HG02759 (cell line): ENCODE measurements at regions not wholly inside any gene's neighbourhood (a gene's known extent, or its start where the extent isn't known, plus 50 kb on each side); places are given as distances from the start of the nearest gene placed in this dataset.

Experiments used
- ATAC-seq: cut with Tn5 transposase; IDR thresholded peaks from one replicate; pipeline ENCODE4 v1.9.1; 2021; ENCODE audit warnings: mild to moderate bottlenecking, moderate library complexity; ENCODE audit not compliant: unreplicated experiment

DNA sequence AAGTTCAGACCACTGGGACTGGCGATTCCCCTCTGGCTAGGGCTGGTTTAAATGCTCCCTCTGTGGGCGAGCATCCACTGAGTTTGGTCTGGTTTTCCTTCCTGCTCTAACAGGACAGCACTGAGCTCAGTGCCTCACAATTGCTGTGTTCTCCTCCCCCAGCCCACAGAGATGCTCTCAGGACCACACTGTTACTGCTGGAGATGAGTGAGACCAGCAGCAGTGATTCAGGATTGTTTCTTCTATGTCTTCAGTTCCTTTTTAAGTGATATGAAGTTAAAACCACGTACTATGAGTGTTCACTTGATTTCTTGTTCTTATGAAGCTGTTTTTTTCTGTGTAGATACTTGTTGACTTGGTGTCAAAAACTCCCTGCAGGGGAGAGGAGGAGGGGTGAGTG, 180.4 kb upstream of the COL8A1 start:
- ATAC-seq: no peak

DNA sequence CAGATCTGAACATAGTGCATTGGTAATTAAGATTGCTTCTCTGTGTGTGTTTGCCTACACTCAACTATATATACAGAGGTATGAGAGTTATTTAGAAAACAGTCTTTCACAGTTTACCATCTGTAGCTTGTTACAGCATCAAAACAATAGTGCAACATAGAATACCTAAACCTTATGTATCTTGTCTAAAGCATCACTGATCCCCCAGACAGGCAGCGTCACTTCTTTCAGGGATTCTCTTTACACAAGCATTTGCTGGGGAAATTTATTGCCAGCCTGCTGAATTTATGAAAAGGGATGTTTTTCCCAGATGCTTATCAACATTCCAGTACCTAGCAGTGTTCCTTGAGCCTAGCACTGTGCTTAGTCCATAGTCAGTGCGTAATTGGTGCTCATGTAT, 195.8 kb upstream of the COL8A1 start:
- no peak for ATAC-seq

DNA sequence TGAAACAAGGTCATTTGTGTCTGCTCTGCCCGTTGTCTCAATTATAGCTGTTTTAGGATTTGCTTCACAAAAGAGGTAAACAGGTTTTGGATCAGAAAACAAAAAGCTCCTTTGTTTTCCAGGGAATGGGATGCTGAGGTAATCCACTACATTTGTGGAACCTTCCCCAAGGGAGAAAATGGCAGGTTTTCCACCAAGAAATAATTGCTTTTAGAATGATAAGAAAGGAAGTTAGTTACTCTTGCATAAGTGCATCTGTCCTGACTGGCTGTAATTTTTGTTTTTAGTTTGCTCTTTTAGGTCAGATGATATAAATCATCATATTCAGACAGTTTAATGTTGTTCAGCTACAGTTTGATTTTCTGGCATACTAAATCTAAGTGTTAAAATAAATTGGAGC, 198.5 kb upstream of the COL8A1 start:
- ATAC-seq: no peak

DNA sequence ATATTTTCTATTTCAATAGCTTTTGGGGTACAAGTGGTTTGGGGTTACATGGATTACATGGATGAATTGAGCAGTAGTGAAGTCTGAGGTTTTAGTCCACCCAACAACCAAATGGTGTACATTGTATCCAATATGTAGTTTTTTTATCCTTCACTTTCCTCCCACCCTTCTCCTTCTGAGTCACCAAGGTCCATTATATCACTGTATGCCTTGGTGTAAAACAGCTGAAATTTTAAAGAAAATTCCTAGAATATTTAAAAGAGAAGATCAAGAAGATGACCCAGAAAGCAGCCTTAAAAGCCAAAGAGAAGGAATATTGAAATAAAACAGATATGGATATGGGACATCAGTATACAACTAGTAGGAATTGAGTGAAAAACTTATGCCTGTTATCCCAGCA, 204.2 kb upstream of the COL8A1 start:
- ATAC-seq: no peak

DNA sequence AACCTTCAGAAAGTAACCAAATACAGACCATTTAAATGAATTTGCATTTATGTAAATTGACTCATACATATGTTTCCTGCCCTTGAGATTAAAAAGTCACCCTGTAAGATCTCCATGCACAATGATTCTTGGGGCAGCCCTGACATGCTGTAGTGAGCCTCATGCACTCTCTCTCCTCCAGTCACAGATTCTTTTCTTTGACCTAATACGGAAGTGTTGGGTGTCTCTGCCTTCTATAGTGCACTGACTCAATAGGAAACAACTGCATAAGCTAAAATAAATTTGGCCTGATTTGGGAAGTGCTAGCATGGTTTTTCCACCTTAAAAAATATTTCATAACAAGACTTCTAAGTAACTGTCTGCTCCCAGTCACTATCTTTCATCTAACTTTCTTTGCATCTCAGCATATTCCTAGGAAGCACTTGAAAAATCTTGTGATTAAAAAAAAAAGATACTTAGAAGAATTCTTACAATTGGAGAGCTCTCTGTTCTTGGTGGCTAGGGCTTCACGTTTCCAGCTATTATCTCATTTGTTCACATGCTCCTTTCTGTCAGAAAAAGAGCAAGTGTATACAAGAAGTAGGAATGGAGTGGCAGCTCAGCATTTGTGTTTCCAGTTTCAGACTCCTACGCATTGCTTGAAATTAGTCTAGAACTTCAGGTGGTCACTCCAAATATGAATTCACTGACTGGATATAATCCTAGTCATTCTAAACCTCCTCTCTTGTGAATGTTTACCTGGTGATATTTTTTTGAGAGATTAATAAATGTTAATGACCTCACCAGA, 207.9 kb upstream of the COL8A1 start:
- ATAC-seq: peak; percentile 67

DNA sequence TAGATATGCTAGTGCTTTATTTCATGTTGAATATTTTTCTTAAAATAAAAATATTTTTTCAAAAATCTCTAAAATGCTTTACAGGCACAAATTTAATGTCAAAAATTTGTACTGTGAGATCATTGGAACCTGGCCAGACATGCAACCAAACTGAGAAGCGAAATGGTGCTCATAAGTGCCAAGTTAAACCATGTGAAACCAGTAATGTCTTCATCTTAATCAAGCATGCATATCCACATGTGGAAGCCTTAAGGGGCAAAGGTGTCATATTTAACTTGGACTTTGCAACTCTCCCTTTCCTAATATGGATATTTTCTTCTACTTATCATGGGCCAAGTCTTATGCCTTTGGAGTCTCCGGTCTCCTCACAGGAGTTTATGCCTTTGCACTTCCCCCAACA, 208.9 kb upstream of the COL8A1 start:
- no peak for ATAC-seq

DNA sequence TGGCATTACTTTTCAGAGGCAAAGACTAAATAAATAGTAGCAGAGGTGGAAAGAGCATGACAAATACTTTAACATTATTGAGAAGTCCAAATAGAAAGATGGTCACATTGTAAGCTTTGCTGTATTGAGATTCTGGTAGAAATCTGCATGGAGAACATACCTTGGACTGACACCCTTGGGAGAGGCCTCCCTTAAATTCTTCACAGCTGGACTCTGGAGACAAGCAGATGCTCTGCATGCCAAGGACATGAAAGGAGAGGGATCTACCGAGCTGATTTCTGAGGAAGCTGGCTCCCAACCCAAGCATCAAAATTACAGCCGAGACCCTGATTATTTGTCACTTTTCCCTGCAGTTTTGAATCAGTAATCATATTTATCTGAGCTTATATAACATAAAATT, 212.5 kb upstream of the COL8A1 start:
- no peak for ATAC-seq

DNA sequence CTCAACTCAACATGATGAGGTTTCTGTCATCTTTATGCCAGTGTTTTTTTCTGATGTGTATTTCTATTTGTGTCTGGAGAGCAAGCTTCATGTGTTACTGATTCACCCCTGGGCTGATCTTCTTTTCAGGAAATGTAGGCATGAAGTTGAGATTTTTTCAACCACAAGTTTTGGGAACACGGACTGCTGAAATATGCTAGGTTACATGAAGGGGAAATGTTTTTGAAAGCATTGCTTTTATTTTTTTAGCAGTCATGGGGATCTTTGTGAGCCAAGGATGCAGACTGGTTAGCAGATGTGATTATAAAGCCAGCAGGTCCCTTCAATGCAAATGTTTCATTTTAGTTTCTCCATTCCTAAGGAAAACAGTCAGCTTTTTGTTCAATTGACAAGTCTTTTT, 219.3 kb upstream of the COL8A1 start:
- no peak for ATAC-seq

DNA sequence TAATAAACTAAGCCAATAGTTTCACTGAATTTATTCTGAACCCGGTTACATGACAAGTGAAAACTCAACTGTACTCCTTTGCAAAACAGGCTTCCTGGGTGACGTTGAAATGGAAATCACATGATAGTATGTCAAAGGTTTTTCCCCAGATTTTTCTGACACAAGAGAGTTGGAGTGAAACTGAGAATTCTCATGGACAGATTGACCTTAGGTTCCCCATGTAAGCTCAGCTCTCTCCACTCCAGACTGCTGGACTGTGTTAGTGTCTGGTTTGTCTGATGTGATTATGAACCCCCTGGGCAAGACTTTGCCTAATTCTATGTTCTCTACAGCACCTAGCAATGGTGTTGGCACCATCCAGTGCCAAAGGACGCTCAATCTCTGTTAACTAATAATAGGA, 219.7 kb upstream of the COL8A1 start:
- ATAC-seq: peak; percentile 76

DNA sequence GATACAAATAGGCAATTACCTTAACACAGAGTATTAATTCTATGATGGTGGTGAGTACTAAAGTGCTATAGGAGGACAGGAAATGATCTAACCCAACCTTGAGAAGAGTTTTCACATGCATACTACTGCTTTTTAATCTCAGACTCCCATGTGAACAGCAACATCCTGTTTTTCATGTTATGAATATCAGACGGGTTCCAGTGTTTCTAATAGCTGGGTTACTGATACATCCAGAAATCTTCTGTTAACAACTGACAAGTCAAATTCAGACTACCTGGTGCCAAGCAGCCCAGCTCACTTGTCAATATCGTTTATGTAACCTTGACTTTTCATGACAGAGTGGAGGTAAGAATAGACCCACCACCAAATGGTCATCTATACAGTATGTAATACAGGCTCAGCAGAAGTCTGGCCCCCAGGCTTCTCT, 220.2 kb upstream of the COL8A1 start:
- peak; percentile 62 for ATAC-seq

DNA sequence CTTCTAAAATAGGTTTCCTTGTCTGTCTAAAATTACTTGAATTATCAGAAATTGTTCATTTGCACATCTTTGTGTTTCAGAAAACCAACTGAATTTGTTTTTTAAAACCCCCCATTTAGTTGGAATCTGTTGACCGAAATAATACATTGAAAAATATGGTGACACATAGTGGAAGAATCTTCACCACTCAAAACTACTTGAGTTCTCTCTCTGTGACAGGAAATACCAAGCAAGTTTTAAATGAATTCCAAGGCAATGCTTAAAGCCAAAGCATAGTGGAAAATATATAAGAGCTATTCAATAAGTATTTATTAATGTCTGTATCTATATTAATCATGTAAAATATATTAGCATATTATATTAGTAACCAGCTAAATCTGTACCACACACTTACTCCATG, 224.9 kb upstream of the COL8A1 start:
- ATAC-seq: no peak

DNA sequence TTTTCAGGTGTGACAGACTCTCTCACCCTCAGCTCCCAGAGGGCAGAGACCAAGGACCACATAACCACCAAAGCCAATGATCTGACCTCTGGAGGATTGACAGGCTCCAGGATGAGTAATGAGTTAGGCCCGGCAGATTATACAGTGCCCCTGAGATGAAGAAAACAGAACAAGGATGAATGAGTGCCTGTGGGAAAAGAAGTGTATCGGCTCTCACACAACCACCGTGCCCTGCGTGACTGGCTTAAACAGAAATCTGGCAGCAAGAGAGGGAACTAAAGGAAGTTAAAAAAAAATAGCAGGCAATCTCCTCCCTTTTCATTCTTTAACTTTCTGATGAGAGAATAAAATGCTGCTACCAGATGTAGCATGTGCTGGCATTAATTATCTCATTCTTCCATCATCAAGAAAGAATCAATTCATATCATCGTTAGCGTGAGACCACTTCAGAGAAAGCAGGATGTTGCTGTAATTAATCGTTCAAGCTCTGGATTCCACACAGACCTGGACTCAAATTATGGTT, 227.5 kb upstream of the COL8A1 start:
- peak; percentile 82 for ATAC-seq

DNA sequence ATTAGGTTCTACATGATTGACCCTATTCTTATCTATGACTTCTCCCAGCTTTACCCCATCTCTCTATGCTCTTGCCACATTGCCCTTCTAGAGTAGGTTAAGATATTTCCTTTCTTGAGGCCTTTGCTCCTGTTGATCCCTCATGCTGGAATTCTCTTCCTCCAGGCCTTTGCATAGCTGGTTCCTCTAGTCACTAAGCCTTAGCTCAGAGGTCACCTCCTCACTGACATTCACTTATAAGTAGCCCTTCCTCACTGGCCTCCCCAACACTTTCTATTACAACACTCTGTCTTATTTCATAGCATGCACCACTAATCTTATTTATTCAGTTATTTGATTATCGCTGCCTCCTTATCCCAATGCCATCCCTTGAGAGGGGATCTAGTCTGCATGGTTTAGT, 228.4 kb upstream of the COL8A1 start:
- ATAC-seq: no peak

DNA sequence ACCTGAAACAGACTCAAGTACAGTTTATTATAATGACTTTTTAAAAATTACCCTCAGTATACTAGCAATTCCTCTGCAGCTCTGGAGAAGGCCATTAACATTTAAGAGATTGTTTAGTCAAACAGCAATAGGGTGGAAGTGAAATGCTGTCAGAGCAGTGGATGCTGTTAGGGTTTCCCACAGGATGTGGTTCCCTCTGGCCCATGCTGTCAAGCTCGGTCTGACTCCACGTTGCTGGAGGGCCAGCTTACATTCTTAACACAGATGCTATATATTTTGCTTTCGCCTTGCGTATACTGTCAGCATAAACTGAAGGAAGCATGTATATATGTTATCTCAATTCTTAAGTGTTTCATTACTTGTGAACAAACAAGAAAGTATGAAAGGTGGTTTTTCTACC, 231.1 kb upstream of the COL8A1 start:
- ATAC-seq: peak; percentile 39

DNA sequence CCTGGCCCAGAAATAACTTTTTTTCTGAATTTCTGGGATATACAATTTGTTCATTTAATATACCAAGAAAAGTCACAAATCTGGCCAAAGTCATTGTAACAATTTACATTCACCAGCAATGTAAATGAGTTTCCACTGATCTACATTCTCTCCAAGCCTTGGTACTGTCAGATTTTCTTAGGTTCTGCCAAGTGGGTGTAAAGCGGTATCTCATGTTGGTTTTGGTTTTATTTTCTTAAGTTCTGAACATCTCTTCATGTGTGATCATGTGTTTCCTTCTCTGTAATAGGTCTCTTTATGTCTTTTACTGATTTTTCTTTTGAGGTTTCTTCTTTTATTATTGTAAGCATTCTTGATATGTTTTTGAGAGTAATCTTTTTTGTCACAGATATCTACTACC, 235.6 kb upstream of the COL8A1 start:
- ATAC-seq: no peak

DNA sequence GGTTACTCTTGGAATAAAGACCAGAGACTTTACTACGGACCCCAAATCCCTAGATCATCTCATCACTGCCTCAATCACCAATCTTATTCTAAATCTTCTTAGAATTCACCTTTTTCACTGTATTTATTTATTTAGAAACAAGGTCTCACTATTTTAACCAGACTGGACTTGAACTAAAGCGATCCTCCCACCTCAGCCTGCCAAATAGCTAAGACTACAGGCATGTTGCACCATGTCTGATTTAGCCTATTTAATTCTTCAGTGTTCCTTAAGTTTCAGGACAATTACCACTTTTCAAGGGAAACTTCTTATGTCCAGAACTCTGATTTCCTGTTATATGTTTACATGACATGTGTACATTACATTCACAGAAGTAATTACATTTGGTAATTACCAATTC, 238.0 kb upstream of the COL8A1 start:
- ATAC-seq: no peak

DNA sequence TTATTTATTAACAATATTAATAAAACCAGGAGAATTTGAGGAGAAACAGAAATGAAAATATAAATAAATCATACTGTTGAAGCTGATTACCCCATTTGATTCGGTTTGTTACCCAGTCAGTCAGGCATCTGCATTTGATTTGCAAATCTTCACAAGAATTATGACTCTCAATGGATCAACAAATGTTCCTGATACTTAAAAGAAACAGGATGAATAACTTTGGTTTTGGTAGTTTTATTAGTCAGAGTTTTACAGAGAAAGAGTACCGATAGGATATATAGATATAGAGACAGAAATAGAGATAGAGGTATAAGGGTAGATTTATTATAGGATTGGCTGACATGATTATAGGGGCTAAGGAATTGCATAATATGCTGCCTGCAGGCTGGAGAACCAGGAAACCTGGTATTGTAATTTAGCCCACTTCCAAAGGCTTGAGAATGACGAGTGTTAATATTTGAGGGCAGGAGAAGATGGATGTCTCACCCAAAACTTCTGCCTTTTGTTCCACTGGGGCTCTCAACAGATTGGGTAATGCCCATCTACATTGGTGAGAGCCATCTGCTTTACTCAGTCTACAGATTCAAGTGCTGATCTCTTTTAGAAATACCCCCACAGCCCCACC, 241.6 kb upstream of the COL8A1 start:
- no peak for ATAC-seq

DNA sequence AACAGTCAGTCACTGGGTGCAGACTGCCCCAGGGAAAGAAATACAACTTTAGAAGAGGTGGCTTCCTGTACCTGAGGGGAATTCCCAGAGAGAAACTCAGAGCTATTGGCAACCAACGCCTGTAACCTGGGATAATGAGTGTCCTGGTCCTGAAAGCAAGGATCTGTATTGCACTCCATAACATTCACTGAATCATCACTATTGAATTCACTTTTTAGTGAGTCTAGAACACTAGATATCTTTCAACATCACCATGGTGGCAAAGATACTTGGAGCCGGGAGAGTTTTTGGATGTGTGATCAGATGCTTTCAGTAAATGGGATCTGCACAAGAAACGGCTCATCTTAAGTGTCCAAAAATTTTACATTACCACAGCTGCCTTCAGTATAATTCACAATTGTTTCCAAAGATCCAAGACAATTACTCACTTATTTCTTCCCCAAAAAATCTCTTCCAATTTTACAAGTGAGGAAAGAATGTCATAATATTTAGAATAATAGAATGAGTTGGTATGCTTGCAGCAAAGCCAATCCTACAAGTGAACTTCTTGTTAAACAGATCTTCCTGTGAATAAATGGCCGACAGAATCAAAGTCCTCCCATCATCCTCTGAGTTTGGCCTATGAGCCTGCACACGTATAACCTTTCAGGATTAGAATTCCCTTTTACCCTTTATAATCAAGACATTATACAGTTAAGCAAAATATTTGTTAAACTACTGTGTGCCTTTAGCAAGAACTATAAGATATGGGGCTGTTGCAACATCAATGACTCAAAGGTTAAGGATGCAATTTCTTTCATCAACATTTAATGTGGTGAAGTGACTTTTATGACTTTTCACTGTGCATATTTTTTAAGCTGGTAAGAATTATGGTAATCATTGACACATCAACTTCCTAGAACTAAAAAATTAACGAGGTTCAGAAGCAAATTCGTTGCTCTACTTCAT, 243.3 kb upstream of the COL8A1 start:
- ATAC-seq: no peak

DNA sequence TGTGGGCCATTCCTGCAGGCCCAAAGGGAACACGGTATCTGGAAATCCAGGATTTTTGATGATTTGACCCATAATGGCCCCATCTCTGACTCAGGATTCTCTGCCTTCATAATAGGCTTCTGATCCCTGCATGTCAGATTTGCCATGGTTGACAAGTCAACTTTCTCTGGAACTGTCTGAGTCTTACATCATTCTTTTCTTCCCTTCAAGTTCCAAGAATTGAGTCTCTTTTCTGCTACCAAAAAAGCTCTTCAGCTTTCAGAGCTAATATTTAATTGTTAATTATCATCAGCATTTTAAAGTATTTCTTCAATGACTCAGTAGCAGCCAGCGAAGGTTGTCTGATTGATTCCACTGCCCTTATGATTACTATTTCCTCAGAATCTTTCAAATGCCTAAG, 244.4 kb upstream of the COL8A1 start:
- ATAC-seq: no peak

DNA sequence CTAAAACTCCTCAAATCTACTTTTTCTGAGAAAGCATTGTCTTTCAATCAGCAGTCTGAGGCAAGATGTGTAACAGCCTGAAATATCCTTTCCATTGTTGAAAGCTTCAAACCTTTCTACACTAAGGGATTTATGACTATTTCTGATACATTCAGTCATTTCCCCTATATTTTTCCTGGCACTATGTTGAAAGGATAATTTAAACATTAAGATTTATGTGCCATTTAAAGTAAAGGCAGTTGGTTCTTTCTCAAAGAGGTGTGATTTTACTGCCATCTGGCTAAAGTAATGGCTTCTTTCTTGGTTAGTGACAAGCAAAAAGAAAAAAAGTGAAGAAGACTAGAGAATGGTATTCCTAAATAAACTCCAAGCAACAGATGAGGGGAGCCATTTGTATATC, 249.6 kb upstream of the COL8A1 start:
- no peak for ATAC-seq

DNA sequence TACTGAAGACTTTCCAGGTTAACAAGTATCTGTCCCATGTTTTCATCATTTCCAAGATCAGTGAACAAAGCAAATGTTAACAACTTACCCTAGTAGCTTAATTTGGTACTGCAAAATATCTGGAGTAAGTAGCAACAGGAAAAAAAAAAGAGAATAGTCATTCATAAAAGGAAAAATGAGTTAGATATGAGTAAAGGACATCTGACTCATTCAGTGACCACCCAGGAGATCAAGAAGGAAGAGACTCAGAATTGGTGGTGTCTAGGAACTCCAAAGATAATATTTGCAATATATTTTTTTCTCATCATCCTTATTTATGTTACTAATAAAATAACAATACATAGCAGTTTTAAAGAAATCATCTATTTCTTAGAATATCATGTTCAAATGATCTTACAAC, 253.8 kb upstream of the COL8A1 start:
- ATAC-seq: no peak
